ENCODE measurements at regions not wholly inside any gene's neighbourhood (a gene's known extent, or its start where the extent isn't known, plus 50 kb on each side); places are given as distances from the start of the nearest gene placed in this dataset.

- DNase-seq (ENCODE audit: low read depth in 1 of 2, low spot score in 2 of 2) (no peak), FAIRE-seq (no peak)
- Histone ChIP-seq H2BK20ac (ENCODE audit: low read length) (no peak overlapping the region), H3K23me2 (ENCODE audit: low read depth, low read length) (no peaks in the 10 kb centered on the region), H2BK5ac (ENCODE audit: low read depth, low read length) (no peak overlapping the region), H3K27me3 (replicated peaks in 1 of 4; ENCODE audit: control insufficient read depth in 3 of 4, extremely low read depth in 1 of 4, insufficient read depth in 3 of 4, low read length in 3 of 4) (no peaks in the 10 kb centered on the region), H2AFZ (ENCODE audit: low read length) (no peak overlapping the region), H3K4me3 (ENCODE audit: extremely low read depth in 1 of 4, insufficient read depth in 2 of 4, low read depth in 3 of 4, low read length in 4 of 4) (no peak overlapping the region), H3K14ac (ENCODE audit: insufficient read length) (no peak overlapping the region), H3K79me1 (ENCODE audit: low read depth, low read length) (no peaks in the 10 kb centered on the region), H2AK5ac (ENCODE audit: low read depth, low read length) (no peak overlapping the region), H3K9ac (replicated peaks in 1 of 4; ENCODE audit: extremely low read depth in 1 of 4, low read depth in 3 of 4, low read length in 3 of 4) (no peak overlapping the region), H4K5ac (ENCODE audit: insufficient read length, low read depth, low read length) (no peak overlapping the region), H3K23ac (ENCODE audit: insufficient read length) (no peak overlapping the region), H4K8ac (ENCODE audit: extremely low read depth, insufficient read depth, low read length) (no peak overlapping the region), H2BK120ac (replicated peaks; ENCODE audit: low read depth, low read length) (no peak overlapping the region), H3K79me2 (ENCODE audit: control insufficient read depth in 1 of 2, insufficient read depth in 2 of 2, low read length in 2 of 2) (no peaks in the 10 kb centered on the region), H3K4me1 (replicated peaks in 1 of 4; ENCODE audit: control insufficient read depth in 3 of 4, insufficient read depth in 4 of 4, low read length in 3 of 4) (no peaks in the 10 kb centered on the region), H3K56ac (replicated peaks; ENCODE audit: insufficient read length, low read depth, low read length) (no peak overlapping the region), H3K27ac (ENCODE audit: low read depth, low read length) (no peak overlapping the region), H3K36me3 (ENCODE audit: control insufficient read depth in 2 of 4, insufficient read depth in 4 of 4, low read length in 3 of 4) (no peaks in the 10 kb centered on the region), H4K20me1 (replicated peaks in 1 of 2; ENCODE audit: control insufficient read depth in 1 of 2, insufficient read depth in 2 of 2, low read length in 2 of 2) (no peaks in the 10 kb centered on the region), H3K4me2 (ENCODE audit: insufficient read depth in 1 of 2, low read depth in 2 of 2, low read length in 2 of 2) (no peak overlapping the region), H4K91ac (replicated peaks; ENCODE audit: insufficient read length, low read length) (no peak overlapping the region), H2BK12ac (ENCODE audit: low read depth, low read length) (no peak overlapping the region), H2BK15ac (ENCODE audit: low read length) (no peak overlapping the region), H3K18ac (ENCODE audit: extremely low read depth, low read length) (no peak overlapping the region), H3K4ac (replicated peaks; ENCODE audit: insufficient read length, low read depth, low read length) (no peak overlapping the region), H3K9me3 (ENCODE audit: insufficient read depth in 2 of 2, low read depth in 1 of 2, low read length in 1 of 2) (peaks cover 0 to 4% of the 10 kb centered on the region in 2 experiments; a peak in 1 of 4 replicates)
- CTCF ChIA-PET (ENCODE audit: partially characterized antibody) = interaction anchor here (0.7 kb wide), 1 partner anchor 110 kb away, joined by 3 read pairs; no protein-coding TSS in a partner anchor
- 77% methylated on average over 1 of the region's 1 CpG; no CpG with 5 or more reads in 1 of the 2 experiments for WGBS, 2 experiments (ENCODE audit: extremely low coverage in 1 of 2, insufficient coverage in 1 of 2, insufficient read length in 1 of 2, insufficient replicate concordance in 2 of 2, low coverage in 1 of 2, low lambda C conversion rate in 2 of 2, missing lambda C conversion rate in 1 of 2)
- POLR2A ChIA-PET (ENCODE audit: partially characterized antibody) = no interaction called here
- TF ChIP-seq SRF (IDR thresholded peaks at IDR 0.05; ENCODE audit: low read depth, low read length) (no peak), SUZ12 (IDR thresholded peaks at IDR 0.05; ENCODE audit: low read length) (no peak), GABPA (IDR thresholded peaks at IDR 0.05; ENCODE audit: borderline replicate concordance, insufficient read depth, low read length) (no peak), RXRA (IDR thresholded peaks at IDR 0.05; ENCODE audit: insufficient read depth, low read depth, low read length) (no peak), NANOG (IDR thresholded peaks at IDR 0.05; ENCODE audit: insufficient read depth, low read depth, low read length, poor library complexity, severe bottlenecking) (no peak), BRCA1 (IDR thresholded peaks at IDR 0.05; ENCODE audit: low read depth, low read length) (no peak)
- TF ChIP-seq, protein P1, sequence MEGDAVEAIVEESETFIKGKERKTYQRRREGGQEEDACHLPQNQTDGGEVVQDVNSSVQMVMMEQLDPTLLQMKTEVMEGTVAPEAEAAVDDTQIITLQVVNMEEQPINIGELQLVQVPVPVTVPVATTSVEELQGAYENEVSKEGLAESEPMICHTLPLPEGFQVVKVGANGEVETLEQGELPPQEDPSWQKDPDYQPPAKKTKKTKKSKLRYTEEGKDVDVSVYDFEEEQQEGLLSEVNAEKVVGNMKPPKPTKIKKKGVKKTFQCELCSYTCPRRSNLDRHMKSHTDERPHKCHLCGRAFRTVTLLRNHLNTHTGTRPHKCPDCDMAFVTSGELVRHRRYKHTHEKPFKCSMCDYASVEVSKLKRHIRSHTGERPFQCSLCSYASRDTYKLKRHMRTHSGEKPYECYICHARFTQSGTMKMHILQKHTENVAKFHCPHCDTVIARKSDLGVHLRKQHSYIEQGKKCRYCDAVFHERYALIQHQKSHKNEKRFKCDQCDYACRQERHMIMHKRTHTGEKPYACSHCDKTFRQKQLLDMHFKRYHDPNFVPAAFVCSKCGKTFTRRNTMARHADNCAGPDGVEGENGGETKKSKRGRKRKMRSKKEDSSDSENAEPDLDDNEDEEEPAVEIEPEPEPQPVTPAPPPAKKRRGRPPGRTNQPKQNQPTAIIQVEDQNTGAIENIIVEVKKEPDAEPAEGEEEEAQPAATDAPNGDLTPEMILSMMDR (IDR thresholded peaks at IDR 0.05; ENCODE audit: control extremely low read depth in 1 of 3, insufficient read depth in 1 of 3, low read depth in 1 of 3, low read length in 3 of 3) = no peak
Observed at GRCh38 chr13:78868991-78869390, 210.0 kb upstream of the OBI1 start.

Measured in H1 (cell line).